GM18907 (cell line): ENCODE measurements at regions not wholly inside any gene's neighbourhood (a gene's known extent, or its start where the extent isn't known, plus 50 kb on each side); places are given as distances from the start of the nearest gene placed in this dataset.

Source experiments
- ATAC-seq: cut with Tn5 transposase; IDR thresholded peaks from one replicate; pipeline ENCODE4 v1.9.1; 2021; ENCODE audit warnings: mild to moderate bottlenecking, moderate library complexity; ENCODE audit not compliant: unreplicated experiment

DNA sequence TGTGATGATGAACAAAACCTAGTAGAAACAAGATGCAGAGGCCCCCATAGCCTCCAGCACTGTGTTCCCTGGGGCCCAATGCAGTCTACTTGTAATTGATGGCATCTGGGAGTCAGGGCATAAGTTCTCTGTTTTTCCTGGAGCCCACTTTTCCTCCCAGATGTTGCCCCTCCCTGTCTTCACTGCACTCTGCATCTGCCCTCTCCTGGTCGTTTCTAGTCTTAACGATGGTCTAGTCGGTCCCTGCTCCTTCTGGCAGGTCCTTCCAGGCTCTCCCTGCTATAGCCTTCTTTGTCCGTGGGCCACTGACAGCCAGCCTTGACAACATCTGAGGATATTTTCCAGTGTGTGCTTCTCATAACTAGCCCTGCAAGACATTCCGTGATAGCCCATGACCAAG, 208.3 kb downstream of the GXYLT1 start:
- no peak for ATAC-seq

DNA sequence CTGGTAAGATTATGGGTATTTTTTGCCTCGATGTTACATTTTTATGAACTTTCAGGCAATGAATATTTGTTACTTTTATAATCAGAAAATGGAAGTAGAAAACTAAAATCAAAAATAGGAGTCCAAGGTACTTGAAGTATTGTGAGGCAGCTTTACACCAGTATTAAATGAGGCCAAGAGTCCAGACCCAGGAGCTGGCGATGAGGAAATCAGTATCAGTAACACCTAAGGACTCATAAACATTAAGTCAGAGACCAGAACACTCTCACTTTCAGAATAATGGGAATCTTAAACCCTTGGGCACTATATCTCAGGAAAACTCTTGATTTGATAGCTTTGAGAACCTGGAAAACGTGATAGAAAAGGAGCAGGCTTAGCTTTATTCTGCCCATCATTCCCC, 208.8 kb downstream of the GXYLT1 start:
- no peak for ATAC-seq

- peak; percentile 66 for ATAC-seq
These were observed 212.1 kb downstream of the GXYLT1 start for GRCh38 chr12:41932470-41932991.

DNA sequence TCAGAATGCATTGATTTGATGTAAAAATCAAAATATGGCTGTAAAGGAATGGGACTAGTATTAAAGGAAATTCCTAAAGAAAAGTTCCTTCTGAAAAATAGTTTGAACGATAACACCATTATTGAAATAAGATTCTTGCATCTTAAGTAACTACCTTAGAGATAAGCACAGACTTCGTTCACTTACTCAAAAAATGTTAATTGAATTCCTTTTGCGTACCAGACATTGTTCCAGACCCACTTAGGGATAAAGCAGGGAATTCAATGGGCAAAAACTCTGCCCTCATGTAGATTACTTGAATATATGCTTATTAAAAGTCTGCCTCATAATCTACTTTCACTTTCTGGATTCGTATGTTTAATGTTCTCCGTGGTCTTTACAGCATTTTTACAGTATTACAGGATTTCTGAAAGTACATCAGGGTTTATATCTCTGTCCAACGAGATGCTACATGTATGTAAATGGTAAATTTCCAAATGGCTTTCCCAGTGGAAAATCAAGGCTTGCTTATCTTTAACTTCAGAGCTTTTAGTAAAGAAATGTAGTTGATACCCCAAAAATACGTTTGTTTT, 213.7 kb downstream of the GXYLT1 start:
- no peak for ATAC-seq

DNA sequence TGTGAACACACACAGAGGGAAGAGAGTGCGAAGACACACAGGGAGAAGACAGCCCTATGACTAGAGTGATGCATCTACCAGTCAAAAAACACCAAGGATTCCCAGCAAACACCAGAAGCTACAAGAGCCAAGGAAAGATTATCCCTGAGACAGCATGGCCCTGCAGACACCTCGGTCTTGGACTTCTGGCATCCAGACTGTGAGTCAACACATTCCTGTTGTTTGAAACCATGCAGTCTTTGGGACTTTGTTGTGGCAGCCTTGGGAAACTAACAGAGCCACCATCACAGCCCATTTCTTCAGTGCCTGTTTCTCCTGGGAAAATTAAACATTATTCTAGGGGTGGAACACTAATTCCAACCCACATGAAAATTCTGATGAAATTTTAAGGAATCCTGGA, 220.6 kb downstream of the GXYLT1 start:
- no peak for ATAC-seq

DNA sequence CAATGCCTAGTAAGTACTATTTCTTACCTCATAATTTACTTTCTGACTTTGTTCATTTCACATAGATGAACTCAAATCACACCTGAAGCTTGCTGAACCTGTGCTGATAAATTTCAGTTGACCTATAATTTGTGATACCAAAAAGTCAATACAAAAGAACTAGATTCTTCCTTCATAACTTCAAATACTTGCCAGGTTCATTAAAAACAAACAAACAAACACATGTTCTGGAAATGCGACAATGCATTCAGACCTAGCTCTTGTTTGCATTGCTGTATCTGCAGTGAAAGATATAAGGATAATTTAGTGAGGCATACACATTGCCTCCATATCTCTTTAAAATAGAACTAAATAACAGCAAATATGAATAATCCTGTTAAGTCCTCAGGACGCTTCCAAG, 221.3 kb downstream of the GXYLT1 start:
- no peak for ATAC-seq

- ATAC-seq = no peak
These were observed 224.3 kb downstream of the GXYLT1 start for GRCh38 chr12:41920355-41920754.

DNA sequence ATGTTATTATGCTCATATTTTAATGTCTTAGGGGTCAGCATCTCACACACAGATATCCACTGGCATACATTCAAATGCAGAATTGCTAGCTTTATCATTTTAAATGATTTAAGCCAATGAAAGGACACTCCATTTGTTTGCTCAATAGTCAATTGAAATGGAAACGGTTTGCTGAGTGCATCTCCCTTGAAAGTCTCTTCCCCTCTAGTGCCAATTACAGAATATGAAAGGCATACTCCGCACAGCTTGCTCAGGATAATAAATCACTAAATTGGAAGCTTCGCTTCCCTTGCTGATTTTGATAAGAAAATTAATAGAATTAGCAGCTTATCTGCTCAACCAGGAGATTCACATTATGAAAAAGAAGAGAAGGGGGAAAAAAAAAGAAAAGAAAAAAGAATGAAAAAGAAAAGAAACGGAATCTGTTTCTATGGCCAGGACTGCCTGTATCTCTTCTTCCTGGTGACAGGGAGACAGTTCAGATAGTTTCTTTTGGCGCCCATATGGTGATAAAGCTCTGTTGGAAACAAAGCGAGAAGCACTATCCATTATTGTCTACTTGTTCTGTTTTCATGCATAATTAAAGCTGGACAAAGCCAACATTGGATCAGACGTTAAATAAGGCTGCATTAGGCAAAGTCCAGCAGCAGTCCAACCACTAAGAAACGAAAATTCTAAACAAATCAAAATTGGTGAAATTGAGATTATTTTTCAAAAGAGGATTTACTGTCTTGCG, 225.0 kb downstream of the GXYLT1 start:
- no peak for ATAC-seq

- no peak for ATAC-seq
These were observed 225.6 kb downstream of the GXYLT1 start for GRCh38 chr12:41919048-41919447.

- ATAC-seq = no peak
These were observed 226.7 kb downstream of the GXYLT1 start for GRCh38 chr12:41917938-41918341.

- no peak for ATAC-seq
These were observed 227.5 kb downstream of the GXYLT1 start for GRCh38 chr12:41917181-41917580.

DNA sequence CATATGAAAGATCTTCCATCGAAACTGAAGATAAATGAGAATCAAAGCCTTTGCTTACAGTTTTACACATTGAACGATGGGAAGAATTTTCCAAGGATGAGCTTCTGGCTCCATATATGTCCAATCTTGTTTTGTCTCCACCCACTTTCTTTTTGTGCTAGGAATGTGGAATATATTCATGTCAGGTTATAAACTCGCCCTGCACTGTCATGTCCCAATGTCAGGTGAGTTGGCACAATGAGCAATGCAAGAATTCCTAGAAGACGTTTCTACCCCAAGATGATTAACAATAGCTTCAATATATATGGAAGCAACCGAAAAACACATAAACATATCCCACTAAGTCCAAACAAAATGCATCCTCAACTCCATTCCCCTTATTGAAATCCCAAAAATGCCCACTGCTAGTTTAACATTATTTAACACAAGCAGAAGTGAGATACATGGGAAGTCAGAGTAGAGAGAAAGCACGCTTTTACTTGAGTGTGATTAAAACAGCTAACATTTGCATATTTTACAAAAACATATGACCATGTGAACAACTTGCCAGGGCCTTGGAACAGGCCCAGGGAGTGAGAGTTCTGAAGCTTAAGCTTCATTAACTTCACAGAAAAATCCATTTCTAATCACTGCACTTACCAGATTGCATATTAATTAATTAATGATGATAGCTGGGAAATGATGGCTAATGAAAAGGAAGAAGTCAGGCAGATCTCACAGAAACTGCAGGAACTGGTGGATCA, 233.9 kb downstream of the GXYLT1 start:
- ATAC-seq = no peak

GRCh38 chr12:41908206-41908605, 236.5 kb downstream of the GXYLT1 start:
- no peak for ATAC-seq

DNA sequence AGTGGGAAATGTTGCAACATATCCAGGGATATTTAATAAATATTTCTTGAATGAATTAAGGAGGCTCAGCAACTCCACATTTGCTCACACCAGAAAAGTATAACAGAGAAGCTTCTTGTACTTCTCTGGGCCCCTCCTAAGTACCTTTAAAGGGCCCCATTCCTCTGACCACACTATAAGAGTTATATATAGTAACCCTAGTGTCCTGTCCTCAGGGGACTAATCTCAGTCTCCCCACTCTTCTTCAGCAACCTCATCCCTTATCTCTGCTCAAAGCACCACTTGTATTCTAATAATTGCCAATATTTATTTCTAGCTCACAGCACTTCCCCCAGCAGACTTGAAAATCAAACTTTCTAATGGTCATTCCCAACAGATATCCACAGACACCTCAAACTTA, 237.1 kb downstream of the GXYLT1 start:
- no peak for ATAC-seq

DNA sequence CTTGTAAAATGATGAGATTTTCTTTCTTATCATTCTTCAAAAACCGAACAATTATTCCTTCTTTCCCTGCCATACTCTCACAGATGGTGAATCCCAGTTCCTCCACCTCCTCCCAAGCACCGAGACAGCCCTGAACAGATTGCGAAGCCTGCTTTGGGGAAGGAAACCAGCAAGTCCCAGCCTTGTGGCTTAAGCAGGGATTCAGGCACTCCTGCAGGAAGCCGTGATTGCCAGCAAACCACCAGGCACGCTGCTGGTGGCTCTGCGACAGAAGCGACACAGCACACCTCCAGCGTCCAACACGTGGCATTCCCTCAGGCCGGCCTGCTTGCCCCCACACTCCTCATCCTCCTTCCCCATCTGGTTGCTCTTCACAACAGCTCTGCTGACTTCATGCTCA, 237.7 kb downstream of the GXYLT1 start:
- ATAC-seq = no peak

GRCh38 chr12:41905759-41906297, 238.8 kb downstream of the GXYLT1 start:
- no peak for ATAC-seq

DNA sequence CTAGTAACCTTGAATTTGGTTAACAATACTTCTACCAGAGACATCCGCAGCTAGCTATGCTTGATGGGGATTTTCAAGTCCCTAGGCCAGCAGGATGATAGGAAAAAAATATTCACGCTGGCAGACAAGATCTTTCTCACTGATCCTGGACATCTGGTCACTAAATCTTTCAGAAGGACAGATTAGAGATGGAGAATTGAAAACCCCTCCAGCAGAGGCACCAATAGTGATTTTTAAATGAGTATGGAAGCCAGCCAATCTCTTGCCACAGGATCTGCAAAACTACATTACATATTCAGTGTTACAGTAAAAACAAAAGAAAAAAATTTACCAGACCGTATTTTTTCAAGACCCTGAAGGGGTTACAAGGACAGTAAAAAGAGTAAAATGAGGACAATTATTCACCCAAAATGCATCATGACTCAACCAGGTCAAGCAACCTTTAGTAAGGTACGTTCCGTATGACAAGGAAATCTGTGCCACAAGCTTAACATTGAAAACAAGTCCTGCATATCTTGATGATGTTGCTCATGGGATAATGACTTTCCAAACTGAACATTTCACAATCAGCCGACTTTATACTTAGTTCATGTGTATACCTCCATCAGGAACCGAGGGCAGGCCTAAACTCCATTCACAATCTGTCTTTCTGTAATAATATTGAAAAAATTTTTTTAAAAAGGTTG, 239.5 kb downstream of the GXYLT1 start:
- ATAC-seq = no peak

DNA sequence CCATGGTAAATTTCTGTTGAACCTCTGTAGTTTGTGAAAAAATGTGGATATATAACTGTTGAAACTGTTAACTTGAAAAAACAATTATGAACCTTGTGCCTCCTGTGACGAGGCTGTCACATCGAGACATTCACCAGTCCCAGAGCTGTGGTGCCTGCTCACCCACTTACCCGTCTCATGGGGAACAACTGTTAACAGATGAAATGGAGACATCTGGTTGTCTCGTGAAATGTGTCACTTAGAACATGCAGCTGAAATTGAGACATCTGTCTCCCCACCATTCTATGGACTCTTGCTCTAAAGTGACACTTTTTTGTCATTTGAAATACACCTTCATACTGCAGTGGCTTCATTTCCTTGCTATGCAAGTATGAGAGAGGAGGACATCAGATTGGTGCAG, 240.6 kb downstream of the GXYLT1 start:
- no peak for ATAC-seq

DNA sequence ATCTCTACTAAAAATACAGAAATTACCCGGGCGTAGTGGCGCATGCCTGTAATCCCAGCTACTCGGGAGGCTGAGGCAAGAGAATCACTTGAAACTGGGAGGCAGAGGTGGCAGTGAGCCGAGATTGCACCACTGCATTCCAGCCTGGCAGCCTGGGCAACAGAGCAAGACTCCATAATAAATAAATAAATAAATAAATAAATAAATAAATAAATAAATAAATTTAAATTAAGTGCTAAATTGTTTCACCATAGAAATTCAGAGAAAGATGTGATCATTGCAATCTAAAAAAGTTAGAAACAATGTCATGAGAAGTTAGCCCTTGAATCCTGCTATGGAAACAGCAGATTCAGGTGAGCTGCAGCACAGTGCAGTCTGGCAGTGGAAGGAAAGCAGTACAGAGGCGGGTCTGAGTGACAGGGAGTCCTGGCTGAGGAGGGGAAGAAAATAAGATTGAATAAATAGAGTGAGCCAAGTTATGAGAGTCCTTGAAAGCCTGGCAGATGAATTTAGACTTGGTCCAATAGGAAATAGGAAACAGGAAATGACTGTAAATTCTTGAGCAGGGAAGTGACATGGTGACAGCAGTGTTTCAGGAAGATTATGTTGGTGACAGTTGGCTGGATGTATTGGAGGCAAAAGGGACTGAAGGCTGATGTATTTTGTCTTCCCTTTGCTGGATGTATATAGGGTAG, 241.5 kb downstream of the GXYLT1 start:
- no peak for ATAC-seq

GRCh38 chr12:41899577-41899976, 245.1 kb downstream of the GXYLT1 start:
- no peak for ATAC-seq

DNA sequence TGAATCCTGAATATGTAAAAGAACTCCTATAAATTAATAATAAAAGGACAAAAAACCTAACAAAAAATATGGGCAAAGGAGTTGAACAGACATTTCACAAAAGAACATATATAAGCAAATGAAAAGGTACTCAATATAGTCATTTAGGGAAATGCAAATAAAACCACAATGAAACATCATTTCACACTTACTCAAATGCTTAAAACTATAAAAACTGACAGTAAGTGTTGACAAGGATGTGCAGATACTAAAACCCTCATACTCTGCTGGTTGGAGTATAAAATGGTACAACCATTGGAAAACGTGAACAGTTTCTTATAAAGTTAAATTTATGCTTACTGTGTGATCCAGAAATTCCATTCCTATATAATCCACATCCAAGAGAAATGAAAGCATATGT, 247.1 kb downstream of the GXYLT1 start:
- ATAC-seq = no peak
